Thoracic aorta (tissue), 2 donors: ENCODE measurements at regions not wholly inside any gene's neighbourhood (a gene's known extent, or its start where the extent isn't known, plus 50 kb on each side); places are given as distances from the start of the nearest gene placed in this dataset.
"Not testable (repeated sequence)": the region's sequence is repeated elsewhere in the genome, so short reads cannot be mapped to it uniquely, and the experiment has no call there.

ENCODE experiments used
- ATAC-seq: fragments of 150-250 bp; one replicate; pipeline ENCODE4 v1.8.0; 2017; ENCODE audit warnings: low read depth; ENCODE audit not compliant: insufficient number of reproducible peaks, low FRiP score
- DNase-seq: peaks from one replicate; pipeline ENCODE4 v3.0.0-alpha.2; 2020; ENCODE audit warnings: low spot score
- H3K27ac ChIP-seq, 2 donors: fragments of 200-600 bp; sonication (generic); 1 replicate in 1 of 2; 2 replicates in 1 of 2; pipeline ENCODE4 v1.5.1; 2016; ENCODE audit warnings: mild to moderate bottlenecking in 2 of 2, moderate library complexity in 2 of 2
- H3K27me3 ChIP-seq: fragments of 200-600 bp; sonication (generic); replicated peaks from 2 replicates; pipeline ENCODE4 v1.6.0; 2016; ENCODE audit warnings: mild to moderate bottlenecking; ENCODE audit not compliant: insufficient read depth
- H3K36me3 ChIP-seq: fragments of 200-600 bp; sonication (generic); one replicate; pipeline ENCODE4 v1.5.1; 2016
- H3K4me1 ChIP-seq, 2 donors: fragments of 200-600 bp; sonication (generic); 1 replicate in 1 of 2; 2 replicates in 1 of 2; pipeline versions ENCODE4 v1.5.1 to v1.6.0; 2016; ENCODE audit warnings: low read depth in 2 of 2, mild to moderate bottlenecking in 1 of 2; ENCODE audit not compliant: control insufficient read depth in 1 of 2
- H3K4me3 ChIP-seq: fragments of 200-600 bp; sonication (generic); 2 replicates; pipeline ENCODE4 v1.5.1; 2016; ENCODE audit warnings: mild to moderate bottlenecking
- H3K9me3 ChIP-seq: fragments of 200-600 bp; sonication (generic); 2 replicates; pipeline ENCODE4 v1.5.1; 2016
- TF ChIP-seq, protein P1 (sequence below): fragments of 200-600 bp; sonication (generic); IDR thresholded peaks from one replicate; pipeline ENCODE4 v1.5.1; 2019; ENCODE audit warnings: antibody characterized with exemption

GRCh38 chr2:142294225-142294624 lies 163.4 kb upstream of the LRP1B start:
- TF ChIP-seq, protein P1, sequence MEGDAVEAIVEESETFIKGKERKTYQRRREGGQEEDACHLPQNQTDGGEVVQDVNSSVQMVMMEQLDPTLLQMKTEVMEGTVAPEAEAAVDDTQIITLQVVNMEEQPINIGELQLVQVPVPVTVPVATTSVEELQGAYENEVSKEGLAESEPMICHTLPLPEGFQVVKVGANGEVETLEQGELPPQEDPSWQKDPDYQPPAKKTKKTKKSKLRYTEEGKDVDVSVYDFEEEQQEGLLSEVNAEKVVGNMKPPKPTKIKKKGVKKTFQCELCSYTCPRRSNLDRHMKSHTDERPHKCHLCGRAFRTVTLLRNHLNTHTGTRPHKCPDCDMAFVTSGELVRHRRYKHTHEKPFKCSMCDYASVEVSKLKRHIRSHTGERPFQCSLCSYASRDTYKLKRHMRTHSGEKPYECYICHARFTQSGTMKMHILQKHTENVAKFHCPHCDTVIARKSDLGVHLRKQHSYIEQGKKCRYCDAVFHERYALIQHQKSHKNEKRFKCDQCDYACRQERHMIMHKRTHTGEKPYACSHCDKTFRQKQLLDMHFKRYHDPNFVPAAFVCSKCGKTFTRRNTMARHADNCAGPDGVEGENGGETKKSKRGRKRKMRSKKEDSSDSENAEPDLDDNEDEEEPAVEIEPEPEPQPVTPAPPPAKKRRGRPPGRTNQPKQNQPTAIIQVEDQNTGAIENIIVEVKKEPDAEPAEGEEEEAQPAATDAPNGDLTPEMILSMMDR: no peak
- ATAC-seq: no peak
- DNase-seq: no peak
- H3K27me3 ChIP-seq: no peaks in the 10 kb centered on the region
- H3K4me1 ChIP-seq: no peaks in the 10 kb centered on the region
- no peak overlapping the region for H3K27ac ChIP-seq
- no peak overlapping the region for H3K4me3 ChIP-seq
- H3K36me3 ChIP-seq: no peaks in the 10 kb centered on the region
- no peaks in the 10 kb centered on the region for H3K9me3 ChIP-seq

GRCh38 chr2:142291969-142292368 lies 161.2 kb upstream of the LRP1B start:
- H3K4me3 ChIP-seq: no peak overlapping the region
- H3K36me3 ChIP-seq: no peaks in the 10 kb centered on the region
- DNase-seq (no peak), ATAC-seq (no peak)
- no peaks in the 10 kb centered on the region for H3K9me3 ChIP-seq
- H3K27me3 ChIP-seq: no peaks in the 10 kb centered on the region
- H3K27ac ChIP-seq: no peak overlapping the region
- H3K4me1 ChIP-seq: no peaks in the 10 kb centered on the region
- TF ChIP-seq, protein P1: no peak

- no peaks in the 10 kb centered on the region for H3K27me3 ChIP-seq
- no peak overlapping the region for H3K27ac ChIP-seq
- H3K9me3 ChIP-seq: no peaks in the 10 kb centered on the region
- H3K4me3 ChIP-seq: no peak overlapping the region
- ATAC-seq (no peak), DNase-seq (no peak)
- H3K36me3 ChIP-seq: no peaks in the 10 kb centered on the region
- H3K4me1 ChIP-seq: no peaks in the 10 kb centered on the region
- TF ChIP-seq, protein P1: no peak
Measured at GRCh38 chr2:142290931-142291330, 160.1 kb upstream of the LRP1B start.

GRCh38 chr2:142286618-142287017 lies 155.8 kb upstream of the LRP1B start:
- Histone ChIP-seq H3K27me3 (no peaks in the 10 kb centered on the region), H3K27ac (no peak overlapping the region), H3K4me3 (no peak overlapping the region), H3K9me3 (no peaks in the 10 kb centered on the region), H3K36me3 (no peaks in the 10 kb centered on the region), H3K4me1 (no peaks in the 10 kb centered on the region)
- TF ChIP-seq, protein P1: no peak
- ATAC-seq (no peak), DNase-seq (no peak)

GRCh38 chr2:142285480-142285879 lies 154.7 kb upstream of the LRP1B start:
- no peaks in the 10 kb centered on the region for H3K9me3 ChIP-seq
- no peaks in the 10 kb centered on the region for H3K36me3 ChIP-seq
- ATAC-seq (no peak), DNase-seq (no peak)
- H3K4me1 ChIP-seq: no peaks in the 10 kb centered on the region
- TF ChIP-seq, protein P1: no peak
- no peak overlapping the region for H3K27ac ChIP-seq
- H3K27me3 ChIP-seq: no peaks in the 10 kb centered on the region
- no peak overlapping the region for H3K4me3 ChIP-seq

DNA sequence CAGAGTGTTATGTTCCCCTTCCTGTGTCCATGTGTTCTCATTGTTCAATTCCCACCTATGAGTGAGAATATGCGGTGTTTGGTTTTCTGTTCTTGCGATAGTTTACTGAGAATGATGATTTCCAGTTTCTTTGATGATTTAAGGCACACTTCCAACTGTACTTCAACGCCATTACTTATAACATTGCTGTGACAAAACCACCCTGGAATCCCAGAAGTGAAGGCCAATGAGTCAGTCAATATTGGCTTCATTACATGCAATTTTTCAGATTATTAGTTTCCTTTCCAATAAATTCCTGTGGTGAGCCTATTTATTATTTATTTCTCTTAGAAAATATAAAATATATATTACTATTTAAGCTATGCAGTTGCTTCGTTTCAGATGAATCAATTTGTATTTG lies 153.5 kb upstream of the LRP1B start:
- ATAC-seq, H3K4me1 ChIP-seq: not testable (repeated sequence)

More for the DNA sequence above, 153.5 kb upstream of the LRP1B start:
- H3K9me3 ChIP-seq, H3K27me3 ChIP-seq, H3K4me3 ChIP-seq, DNase-seq, H3K36me3 ChIP-seq, H3K27ac ChIP-seq: not testable (repeated sequence)
